ENCODE measurements at regions not wholly inside any gene's neighbourhood (a gene's known extent, or its start where the extent isn't known, plus 50 kb on each side); places are given as distances from the start of the nearest gene placed in this dataset.

- peak in 1 of 3 donors; percentile 0 for DNase-seq (ENCODE audit: low read depth in 3 of 3, low spot score in 2 of 3)
Observed at GRCh38 chr5:27388755-27389154, 350.4 kb upstream of the CDH9 start.

GRCh38 chr5:27387535-27388073 lies 349.2 kb upstream of the CDH9 start:
- DNase-seq (ENCODE audit: low read depth in 3 of 3, low spot score in 2 of 3): no peak

DNA sequence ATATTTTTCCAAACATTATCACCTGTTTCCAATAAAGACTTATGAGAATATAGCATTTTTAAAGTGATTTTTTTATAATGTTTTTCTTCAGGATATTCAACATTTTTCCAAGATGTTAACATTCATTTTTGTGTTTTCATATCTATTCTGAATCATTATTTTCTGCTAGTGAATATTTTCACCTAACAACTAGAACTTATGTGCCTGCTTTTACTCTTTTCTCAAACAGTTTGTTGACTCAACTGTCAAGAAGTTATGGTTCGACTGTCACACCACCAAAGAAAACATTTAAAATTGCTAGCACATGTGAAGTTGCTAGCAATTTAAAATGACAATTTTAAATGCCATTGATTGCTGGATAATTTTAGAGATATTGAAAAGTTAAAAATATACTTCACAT lies 343.3 kb upstream of the CDH9 start:
- no peak for DNase-seq (ENCODE audit: low read depth in 3 of 3, low spot score in 2 of 3)

DNA sequence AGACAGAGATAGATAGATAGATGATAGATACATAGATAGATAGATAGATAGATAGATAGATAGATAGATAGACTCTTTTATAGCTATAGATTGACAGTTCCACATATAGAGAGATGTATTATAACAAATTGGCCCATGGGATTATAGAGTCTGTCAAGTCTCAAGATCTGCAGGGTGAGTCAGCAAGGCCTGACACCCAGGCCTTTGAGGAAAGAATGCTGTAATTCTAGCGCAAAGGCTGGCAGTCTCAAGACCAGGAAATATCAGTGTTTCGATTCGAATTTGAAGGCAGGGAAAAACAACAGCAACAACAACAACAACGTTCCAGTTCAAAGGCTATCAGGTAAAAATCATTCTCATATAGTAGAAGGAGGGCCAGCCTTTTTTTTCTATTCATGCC lies 339.2 kb upstream of the CDH9 start:
- DNase-seq (ENCODE audit: low read depth in 3 of 3, low spot score in 2 of 3): no peak

- no peak for DNase-seq (ENCODE audit: low read depth in 3 of 3, low spot score in 2 of 3)
Observed at GRCh38 chr5:27353970-27354369, 315.6 kb upstream of the CDH9 start.

- no peak for DNase-seq (ENCODE audit: low read depth in 3 of 3, low spot score in 2 of 3)
Observed at GRCh38 chr5:27353540-27353939, 315.2 kb upstream of the CDH9 start.

DNA sequence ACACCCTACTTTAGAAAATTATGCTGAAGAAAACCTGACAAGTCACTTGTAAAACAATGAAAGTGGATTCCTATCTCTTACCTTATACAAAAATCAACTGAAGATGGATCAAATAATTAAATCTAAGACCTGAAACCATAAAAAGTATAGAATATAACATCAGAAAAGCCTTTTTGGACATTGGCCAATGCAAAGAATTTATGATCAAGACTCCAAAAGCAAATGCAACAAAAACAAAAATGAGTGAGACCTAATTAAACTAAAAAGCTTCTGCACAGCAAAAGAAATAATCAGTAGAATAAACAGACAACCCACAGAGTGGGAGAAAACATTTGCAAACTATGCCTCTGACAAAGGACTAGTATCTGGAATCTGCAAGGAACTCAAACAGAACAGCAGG lies 303.0 kb upstream of the CDH9 start:
- no peak for DNase-seq (ENCODE audit: low read depth in 3 of 3, low spot score in 2 of 3)

- no peak for DNase-seq (ENCODE audit: low read depth in 3 of 3, low spot score in 2 of 3)
Observed at GRCh38 chr5:27336817-27337216, 298.4 kb upstream of the CDH9 start.

DNA sequence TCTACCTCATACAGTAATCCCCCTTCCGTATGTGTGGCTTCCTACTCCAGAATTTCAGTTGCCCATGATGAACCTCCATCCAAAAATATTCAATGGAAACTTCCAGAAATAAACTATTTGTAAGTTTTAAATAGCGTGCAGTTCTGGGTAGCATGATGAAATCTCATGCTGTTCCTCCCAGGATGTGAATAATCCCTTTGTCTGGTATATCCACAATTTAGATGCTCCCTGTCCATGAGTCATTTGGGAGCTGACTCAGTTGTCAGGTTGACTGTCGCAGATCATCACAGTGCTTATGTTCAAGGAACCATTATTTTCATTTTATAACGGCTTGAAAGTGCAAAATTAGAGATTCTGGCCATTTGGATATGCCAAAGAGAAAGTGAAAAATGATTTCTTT lies 290.1 kb upstream of the CDH9 start:
- DNase-seq (ENCODE audit: low read depth in 3 of 3, low spot score in 2 of 3): no peak

- no peak for DNase-seq (ENCODE audit: low read depth in 3 of 3, low spot score in 2 of 3)
Observed at GRCh38 chr5:27325513-27325912, 287.1 kb upstream of the CDH9 start.

GRCh38 chr5:27318701-27319100 lies 280.3 kb upstream of the CDH9 start:
- DNase-seq (ENCODE audit: low read depth in 3 of 3, low spot score in 2 of 3): no peak

DNA sequence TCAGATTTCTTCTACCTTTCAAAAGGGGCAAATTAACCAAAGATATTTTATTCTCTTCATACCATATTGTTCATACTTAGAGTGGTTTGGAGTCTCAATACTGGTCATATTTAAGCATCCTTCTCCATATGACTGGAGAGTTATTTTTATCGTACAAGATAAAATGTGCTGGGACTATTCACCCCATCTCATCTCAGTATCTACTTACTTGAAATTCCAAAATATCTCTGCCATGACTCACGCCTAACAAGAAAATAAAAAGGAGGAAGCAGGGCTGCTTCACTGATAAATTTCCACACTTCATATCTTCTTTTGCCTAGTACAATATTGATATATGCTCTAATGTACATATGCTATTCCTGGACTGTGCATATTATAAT lies 277.9 kb upstream of the CDH9 start:
- DNase-seq (ENCODE audit: low read depth in 3 of 3, low spot score in 2 of 3): no peak

DNA sequence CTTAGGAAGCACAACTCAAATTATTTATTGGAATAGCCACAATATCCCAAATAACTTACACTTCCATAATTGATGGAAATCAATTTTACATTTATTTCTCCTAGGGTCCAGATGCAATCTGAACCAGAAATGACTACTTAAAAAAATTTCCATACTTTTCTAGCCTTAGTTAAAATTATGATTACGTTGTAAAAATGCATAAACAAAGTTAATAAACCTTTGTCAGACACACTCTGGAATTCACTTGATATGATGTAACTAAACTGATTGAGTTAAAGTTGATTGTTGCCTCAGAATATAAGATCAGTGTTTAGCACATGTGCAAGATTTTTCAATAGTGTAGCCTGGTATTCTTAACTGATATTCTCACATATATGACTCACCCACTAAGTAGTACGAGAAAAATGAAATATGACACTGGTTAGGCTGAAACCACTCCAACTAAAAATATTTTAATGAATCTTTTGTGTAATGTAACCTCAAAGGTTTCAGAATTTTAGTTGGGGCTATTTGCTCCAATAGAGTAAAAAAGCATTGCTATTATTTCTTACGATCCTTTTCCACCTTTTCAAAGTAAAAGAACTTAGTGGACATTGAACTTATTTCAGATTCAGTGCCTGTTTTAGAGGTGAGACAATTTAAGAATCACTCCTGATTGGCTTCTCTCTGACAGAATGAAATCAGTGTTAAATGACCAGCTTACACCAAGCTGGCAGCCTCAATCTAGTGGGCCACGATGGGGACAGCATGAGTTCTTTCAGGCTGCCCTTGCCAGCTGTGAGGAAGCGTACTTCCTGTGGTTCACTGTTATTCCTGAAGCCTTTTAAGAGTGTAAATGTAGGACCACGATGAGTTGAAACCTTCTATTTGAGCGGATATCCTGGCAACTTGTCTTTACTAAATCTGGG lies 277.2 kb upstream of the CDH9 start:
- no peak for DNase-seq (ENCODE audit: low read depth in 3 of 3, low spot score in 2 of 3)

- no peak for DNase-seq (ENCODE audit: low read depth in 3 of 3, low spot score in 2 of 3)
Observed at GRCh38 chr5:27313549-27313948, 275.2 kb upstream of the CDH9 start.

DNA sequence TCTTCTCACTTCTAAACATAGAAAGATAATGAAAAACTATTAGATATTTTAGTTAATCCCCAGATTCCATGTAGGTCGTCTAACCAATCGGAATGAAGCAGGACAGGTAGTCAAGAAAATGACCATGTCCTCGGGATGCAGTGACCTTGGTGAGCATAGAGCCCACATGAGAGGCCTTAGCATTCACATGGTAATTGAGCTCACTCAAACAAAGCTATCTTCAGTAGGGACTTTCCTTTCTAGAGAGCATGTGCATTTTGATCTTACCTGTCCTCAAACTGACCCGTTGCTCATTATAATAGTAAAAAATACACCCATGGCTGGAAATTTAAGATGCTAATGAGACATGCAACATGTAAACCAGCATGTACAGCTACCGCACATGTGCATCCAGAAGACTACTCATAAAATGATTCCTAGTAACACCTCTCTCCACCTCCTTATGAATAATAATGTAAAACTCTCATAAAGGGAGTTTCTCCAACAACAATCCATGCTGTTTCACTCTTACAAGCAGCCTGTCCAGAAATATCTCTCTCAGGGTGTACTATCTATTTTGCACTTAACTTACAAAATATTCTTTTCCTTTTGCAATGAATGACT lies 274.0 kb upstream of the CDH9 start:
- no peak for DNase-seq (ENCODE audit: low read depth in 3 of 3, low spot score in 2 of 3)

DNA sequence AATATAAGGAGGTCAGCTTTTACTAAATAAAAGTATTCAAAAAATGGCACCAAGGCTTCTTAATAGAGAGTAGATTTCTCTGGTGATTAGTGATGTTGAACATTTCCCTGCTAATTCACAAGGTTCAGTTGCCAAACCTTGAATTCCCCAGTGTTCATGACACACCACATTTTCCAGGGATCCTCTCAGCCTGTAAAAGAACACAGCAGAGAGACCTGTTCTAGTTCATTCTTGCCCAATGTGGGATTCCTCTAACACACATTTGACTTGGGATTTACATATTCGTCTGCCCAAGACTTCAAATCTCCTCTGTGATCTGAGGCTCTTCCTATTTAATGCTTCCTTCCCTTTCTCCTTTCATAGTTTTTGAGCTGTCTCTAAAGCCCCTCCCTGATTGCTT lies 273.2 kb upstream of the CDH9 start:
- DNase-seq (ENCODE audit: low read depth in 3 of 3, low spot score in 2 of 3): no peak

- DNase-seq (ENCODE audit: low read depth in 3 of 3, low spot score in 2 of 3): no peak
Observed at GRCh38 chr5:27308153-27308552, 269.8 kb upstream of the CDH9 start.

GRCh38 chr5:27290172-27290571 lies 251.8 kb upstream of the CDH9 start:
- no peak for DNase-seq (ENCODE audit: low read depth in 3 of 3, low spot score in 2 of 3)

GRCh38 chr5:27276119-27276518 lies 237.7 kb upstream of the CDH9 start:
- no peak for DNase-seq (ENCODE audit: low read depth in 3 of 3, low spot score in 2 of 3)

- DNase-seq (ENCODE audit: low read depth in 3 of 3, low spot score in 2 of 3): no peak
Observed at GRCh38 chr5:27275345-27275744, 237.0 kb upstream of the CDH9 start.

- no peak for DNase-seq (ENCODE audit: low read depth in 3 of 3, low spot score in 2 of 3)
Observed at GRCh38 chr5:27269766-27270165, 231.4 kb upstream of the CDH9 start.

DNA sequence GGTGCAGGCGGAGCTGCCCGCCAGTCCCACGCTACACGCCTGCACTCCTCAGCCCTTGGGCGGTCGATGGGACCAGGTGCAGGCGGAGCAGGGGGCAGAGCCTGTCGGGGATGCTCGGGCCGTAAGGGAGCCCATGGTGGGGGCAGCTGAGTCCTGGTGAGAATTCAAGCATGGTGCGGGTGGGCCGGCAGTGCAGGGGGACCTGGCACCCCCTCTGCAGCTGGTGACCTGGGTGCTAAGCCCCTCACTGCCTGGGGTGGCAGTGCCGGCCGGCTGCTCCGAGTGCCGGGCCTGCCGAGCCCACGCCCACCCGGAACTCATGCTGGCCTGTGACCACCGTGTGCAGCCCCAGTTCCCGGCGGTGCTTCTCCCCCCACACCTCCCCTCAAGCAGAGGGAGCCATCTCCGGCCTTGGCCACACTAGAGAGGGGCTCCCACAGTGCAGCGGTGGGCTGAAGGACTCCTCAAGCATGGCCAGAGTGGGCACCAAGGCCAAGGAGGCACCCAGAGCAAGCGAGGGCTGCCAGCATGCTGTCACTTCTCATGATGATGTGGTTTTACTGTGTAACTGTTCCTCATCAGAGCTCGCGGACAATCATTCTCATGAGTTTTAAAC lies 228.9 kb upstream of the CDH9 start:
- no peak for DNase-seq (ENCODE audit: low read depth in 3 of 3, low spot score in 2 of 3)
